ENCODE measurements at regions not wholly inside any gene's neighbourhood (a gene's known extent, or its start where the extent isn't known, plus 50 kb on each side); places are given as distances from the start of the nearest gene placed in this dataset.

DNA sequence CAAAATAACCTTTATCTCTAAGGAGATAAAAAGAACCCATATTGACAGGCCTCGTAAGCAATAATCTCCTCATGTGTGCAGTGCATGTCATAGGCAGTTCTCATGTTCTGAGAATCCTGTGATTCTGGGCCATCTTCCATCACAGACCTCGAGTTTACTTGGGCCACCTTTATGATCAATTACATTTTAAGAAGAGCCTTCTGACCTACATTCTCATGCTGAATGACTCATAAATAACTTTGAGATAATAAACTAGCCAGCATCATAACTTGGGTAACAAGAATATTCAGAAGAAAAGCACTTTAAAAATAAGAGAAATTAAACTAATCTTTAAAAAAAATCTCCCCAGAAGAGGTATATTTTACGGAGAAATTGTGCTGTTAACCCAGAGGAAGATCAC lies 310.7 kb upstream of the ZNF717 start:
- Histone ChIP-seq H3K36me3 (replicated peaks) (no peaks in the 10 kb centered on the region), H3K4me3 (ENCODE audit: low read depth, low read length) (no peak overlapping the region), H3K27ac (peak overlapping the region; percentile 94), H3K27me3 (replicated peaks) (no peaks in the 10 kb centered on the region)
- DNase-seq: peak; percentile 34
- in situ Hi-C loops (cut with HindIII; ENCODE audit: low pct_ligation_motif_present, low sequenced_read_pairs): no loop called here
- TF ChIP-seq CTCF (IDR thresholded peaks at IDR 0.05; ENCODE audit: low read depth, low read length, missing control alignments): no peak

GRCh38 chr3:76096836-76097588 lies 311.7 kb upstream of the ZNF717 start:
- no peak for TF ChIP-seq CTCF (IDR thresholded peaks at IDR 0.05; ENCODE audit: low read depth, low read length, missing control alignments)
- in situ Hi-C loops (cut with HindIII; ENCODE audit: low pct_ligation_motif_present, low sequenced_read_pairs): no loop called here
- peak; percentile 54 for DNase-seq

DNA sequence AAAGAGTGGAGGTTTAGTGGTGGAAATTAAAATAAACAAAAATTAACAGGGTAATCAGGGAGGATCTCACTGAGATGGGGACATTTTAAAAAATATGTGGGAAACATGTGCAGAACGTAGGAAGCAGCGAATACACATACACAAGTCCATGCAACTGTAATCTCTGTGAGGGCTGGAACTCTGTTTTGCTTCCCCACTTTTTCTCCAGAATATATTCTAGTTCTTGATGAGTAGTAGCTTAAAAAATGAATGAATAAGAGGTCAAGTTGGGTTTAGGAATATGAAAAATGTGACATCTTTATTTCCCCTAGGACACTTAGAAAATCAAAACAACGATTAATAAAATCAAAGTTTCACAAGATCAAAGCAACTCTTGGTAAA lies 312.2 kb upstream of the ZNF717 start:
- H3K4me3 ChIP-seq (ENCODE audit: low read depth, low read length): no peak overlapping the region
- in situ Hi-C loops (cut with HindIII; ENCODE audit: low pct_ligation_motif_present, low sequenced_read_pairs): no loop called here
- H3K27ac ChIP-seq: peak overlapping the region; percentile 94
- no peaks in the 10 kb centered on the region for H3K27me3 ChIP-seq (replicated peaks)
- no peak for TF ChIP-seq CTCF (IDR thresholded peaks at IDR 0.05; ENCODE audit: low read depth, low read length, missing control alignments)
- no peaks in the 10 kb centered on the region for H3K36me3 ChIP-seq (replicated peaks)
- DNase-seq: peak; percentile 66

More at GRCh38 chr3:76096836-76097588, 311.7 kb upstream of the ZNF717 start:
- H3K36me3 ChIP-seq (replicated peaks): no peaks in the 10 kb centered on the region
- H3K27ac ChIP-seq: peak overlapping the region; percentile 94
- no peak overlapping the region for H3K4me3 ChIP-seq (ENCODE audit: low read depth, low read length)
- H3K27me3 ChIP-seq (replicated peaks): no peaks in the 10 kb centered on the region

GRCh38 chr3:76099956-76100355 lies 314.6 kb upstream of the ZNF717 start:
- no peak for DNase-seq
- Histone ChIP-seq H3K36me3 (replicated peaks) (no peaks in the 10 kb centered on the region), H3K4me3 (ENCODE audit: low read depth, low read length) (no peak overlapping the region), H3K27ac (no peak overlapping the region), H3K27me3 (replicated peaks) (no peaks in the 10 kb centered on the region)
- in situ Hi-C loops (cut with HindIII; ENCODE audit: low pct_ligation_motif_present, low sequenced_read_pairs): no loop called here
- no peak for TF ChIP-seq CTCF (IDR thresholded peaks at IDR 0.05; ENCODE audit: low read depth, low read length, missing control alignments)

- in situ Hi-C loops (cut with HindIII; ENCODE audit: low pct_ligation_motif_present, low sequenced_read_pairs): no loop called here
- Histone ChIP-seq H3K27ac (no peak overlapping the region), H3K27me3 (replicated peaks) (no peaks in the 10 kb centered on the region), H3K4me3 (ENCODE audit: low read depth, low read length) (no peak overlapping the region), H3K36me3 (replicated peaks) (no peaks in the 10 kb centered on the region)
- peak; percentile 81 for TF ChIP-seq CTCF (IDR thresholded peaks at IDR 0.05; ENCODE audit: low read depth, low read length, missing control alignments)
- peak; percentile 67 for DNase-seq
These were observed 322.7 kb upstream of the ZNF717 start for GRCh38 chr3:76107935-76108570.

All from brain microvascular endothelial cell (primary cell).